Vagina (tissue), 2 donors: ENCODE measurements at regions not wholly inside any gene's neighbourhood (a gene's known extent, or its start where the extent isn't known, plus 50 kb on each side); places are given as distances from the start of the nearest gene placed in this dataset.
A peak's percentile ranks its signal among the peaks of the same experiment; 100 is the strongest.

Source experiments
- DNase-seq, 2 donors: peaks; one replicate each; pipeline ENCODE4 v3.0.0-alpha.2; 2017; ENCODE audit errors: extremely low spot score in 2 of 2
- H3K27ac ChIP-seq: fragments of 200-600 bp; sonication (generic); one replicate; pipeline ENCODE4 v1.5.1; 2019
- H3K27me3 ChIP-seq: fragments of 200-600 bp; sonication (generic); one replicate; pipeline ENCODE4 v1.5.1; 2019
- H3K36me3 ChIP-seq, 2 donors: fragments of 200-600 bp; sonication (generic); one replicate each; pipeline ENCODE4 v1.5.1; 2017 to 2019
- H3K4me1 ChIP-seq: fragments of 200-600 bp; sonication (generic); one replicate; pipeline ENCODE4 v1.5.1; 2019
- H3K4me3 ChIP-seq, 2 donors: fragments of 200-600 bp; sonication (generic); 1 replicate in 1 of 2; 2 replicates in 1 of 2; pipeline ENCODE4 v1.5.1; 2016 to 2019
- H3K9me3 ChIP-seq: fragments of 200-600 bp; sonication (generic); one replicate; pipeline ENCODE4 v1.5.1; 2019
- POLR2A ChIP-seq, 2 donors: fragments of 450-650 bp; IDR thresholded peaks; one replicate each; pipeline ENCODE4 v1.6.1; 2017; ENCODE audit warnings: antibody characterized with exemption in 2 of 2, mild to moderate bottlenecking in 2 of 2, moderate library complexity in 2 of 2
- POLR2AphosphoS5 ChIP-seq, 2 donors: sonication (generic); formaldehyde crosslinking; IDR thresholded peaks; one replicate each; pipeline ENCODE4 v1.9.0; 2017; ENCODE audit warnings: antibody characterized with exemption in 2 of 2, mild to moderate bottlenecking in 2 of 2, low read depth in 1 of 2; ENCODE audit not compliant: insufficient read depth in 1 of 2
- intact Hi-C: fragments of 100-400 bp; cut with DNase I; formaldehyde crosslinking; loops from one replicate; pipeline ENCODE4 v1.15.1; 2023
- TF ChIP-seq, protein P1 (sequence below), 3 experiments: fragments of 450-650 bp in 2 of 3; fragments of 200-600 bp in 1 of 3; sonication (generic) in 1 of 3; IDR thresholded peaks; one replicate each; pipeline ENCODE4 v1.5.1; 2017 to 2019; ENCODE audit warnings: antibody characterized with exemption in 3 of 3, mild to moderate bottlenecking in 2 of 3, moderate library complexity in 2 of 3

DNA sequence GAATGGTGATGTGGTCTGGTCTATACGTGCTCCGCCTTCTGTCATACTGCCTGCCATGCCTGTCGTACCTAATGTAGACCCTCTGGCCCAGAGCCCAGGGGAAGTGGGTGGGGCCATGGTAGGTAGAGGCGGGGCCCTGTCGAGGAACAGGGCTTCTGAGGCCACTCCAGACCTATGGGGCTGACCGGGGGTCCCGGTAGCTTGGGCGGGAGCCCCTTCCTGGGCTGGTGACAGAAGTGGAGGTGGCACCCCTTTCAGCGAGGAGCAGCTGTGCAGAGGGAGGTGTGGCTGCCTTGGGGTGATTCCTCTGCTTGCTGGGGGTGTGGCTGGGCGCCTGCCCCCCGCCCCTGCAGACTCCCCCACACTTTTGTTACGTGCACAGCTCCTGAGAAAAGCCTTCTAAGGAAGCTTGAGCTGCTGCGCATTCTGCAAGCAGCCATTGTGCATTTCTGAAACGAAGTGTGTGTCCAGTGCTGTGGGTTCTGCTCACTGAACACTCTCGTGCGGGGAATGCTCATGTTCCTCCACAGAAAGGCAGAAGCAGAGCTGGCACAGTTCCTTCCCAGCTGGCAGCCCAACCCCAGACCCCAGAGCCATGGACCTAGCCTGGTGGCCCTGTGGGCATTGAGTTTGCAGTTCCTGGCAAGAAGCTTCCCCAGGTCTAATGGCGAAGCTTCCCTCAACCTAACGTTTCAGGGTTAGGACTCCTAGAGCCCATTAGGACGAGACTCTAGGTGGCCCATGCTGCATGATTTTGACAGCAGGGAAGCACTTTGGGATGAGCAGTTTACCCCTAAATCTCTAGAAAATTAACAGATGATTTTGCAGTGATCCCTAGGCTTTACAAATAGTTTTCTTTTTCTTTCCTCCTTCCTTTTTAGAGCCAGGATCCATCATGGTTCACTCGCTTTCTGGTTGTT, 72.7 kb upstream of the HGFAC start:
- H3K27ac ChIP-seq: peak overlapping the region; percentile 3
- no peaks in the 10 kb centered on the region for H3K9me3 ChIP-seq
- peaks cover 43% of the 10 kb centered on the region for H3K4me1 ChIP-seq
- DNase-seq: peak in 1 of 2 donors; percentile 64
- H3K36me3 ChIP-seq: no peaks in the 10 kb centered on the region
- H3K4me3 ChIP-seq: peak overlapping the region in 1 of 2 donors; percentile 14
- intact Hi-C loops: no loop called here
- TF ChIP-seq POLR2AphosphoS5 (IDR thresholded peaks at IDR 0.05; ENCODE audit: insufficient read depth in 1 of 2, low read depth in 1 of 2) (no peak), POLR2A (IDR thresholded peaks at IDR 0.05) (no peak)
- TF ChIP-seq, protein P1, sequence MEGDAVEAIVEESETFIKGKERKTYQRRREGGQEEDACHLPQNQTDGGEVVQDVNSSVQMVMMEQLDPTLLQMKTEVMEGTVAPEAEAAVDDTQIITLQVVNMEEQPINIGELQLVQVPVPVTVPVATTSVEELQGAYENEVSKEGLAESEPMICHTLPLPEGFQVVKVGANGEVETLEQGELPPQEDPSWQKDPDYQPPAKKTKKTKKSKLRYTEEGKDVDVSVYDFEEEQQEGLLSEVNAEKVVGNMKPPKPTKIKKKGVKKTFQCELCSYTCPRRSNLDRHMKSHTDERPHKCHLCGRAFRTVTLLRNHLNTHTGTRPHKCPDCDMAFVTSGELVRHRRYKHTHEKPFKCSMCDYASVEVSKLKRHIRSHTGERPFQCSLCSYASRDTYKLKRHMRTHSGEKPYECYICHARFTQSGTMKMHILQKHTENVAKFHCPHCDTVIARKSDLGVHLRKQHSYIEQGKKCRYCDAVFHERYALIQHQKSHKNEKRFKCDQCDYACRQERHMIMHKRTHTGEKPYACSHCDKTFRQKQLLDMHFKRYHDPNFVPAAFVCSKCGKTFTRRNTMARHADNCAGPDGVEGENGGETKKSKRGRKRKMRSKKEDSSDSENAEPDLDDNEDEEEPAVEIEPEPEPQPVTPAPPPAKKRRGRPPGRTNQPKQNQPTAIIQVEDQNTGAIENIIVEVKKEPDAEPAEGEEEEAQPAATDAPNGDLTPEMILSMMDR (IDR thresholded peaks at IDR 0.05): no peak
- no peaks in the 10 kb centered on the region for H3K27me3 ChIP-seq

DNA sequence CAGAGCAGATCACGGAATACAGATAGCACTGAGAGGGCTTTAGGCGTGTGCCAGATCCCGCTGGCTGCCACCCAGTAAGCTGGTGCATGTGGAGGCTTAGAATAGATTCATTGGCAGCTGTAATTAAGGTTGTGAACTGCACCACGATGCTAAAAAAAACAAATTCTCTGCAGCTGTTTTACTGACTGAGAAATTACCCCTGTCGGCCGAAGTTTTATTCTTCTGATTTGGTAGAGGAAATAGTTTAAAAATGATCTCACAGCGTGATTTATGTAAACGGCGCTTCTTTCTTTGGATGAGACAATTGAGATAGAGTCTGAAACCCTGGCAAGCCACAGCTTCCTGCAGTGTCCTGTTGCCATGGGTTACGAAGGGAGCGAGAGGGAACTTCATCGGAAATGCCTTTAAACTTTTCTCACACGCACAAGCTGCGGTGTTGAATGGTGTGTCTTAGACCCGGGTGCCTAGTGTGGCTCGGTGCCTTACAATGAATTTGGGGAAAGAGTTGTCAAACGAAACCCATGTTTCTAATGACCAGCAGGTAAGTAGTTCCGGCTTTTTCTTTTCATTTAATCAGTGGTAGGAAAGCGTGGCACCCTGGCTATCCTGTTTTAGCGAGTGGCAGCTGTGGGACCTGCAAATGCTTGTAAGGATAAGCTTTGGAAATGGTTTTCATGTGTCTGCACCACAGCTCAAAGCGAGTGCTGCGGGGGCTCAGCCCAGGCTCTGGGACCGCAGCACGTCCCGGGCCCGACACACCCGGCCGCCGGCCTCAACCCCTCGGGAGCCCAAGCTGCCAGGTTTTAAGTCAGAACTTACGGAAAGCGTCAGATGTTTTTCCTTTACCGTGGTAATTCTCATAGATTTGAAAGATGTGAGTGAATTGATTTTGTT, 71.7 kb upstream of the HGFAC start:
- H3K36me3 ChIP-seq: no peaks in the 10 kb centered on the region
- DNase-seq: peak in 1 of 2 donors; percentile 85
- H3K4me3 ChIP-seq: peak overlapping the region in 1 of 2 donors; percentile 14
- no peaks in the 10 kb centered on the region for H3K27me3 ChIP-seq
- intact Hi-C loops: no loop called here
- TF ChIP-seq, protein P1 (IDR thresholded peaks at IDR 0.05): no peak
- TF ChIP-seq POLR2AphosphoS5 (IDR thresholded peaks at IDR 0.05; ENCODE audit: insufficient read depth in 1 of 2, low read depth in 1 of 2): no peak
- no peak for TF ChIP-seq POLR2A (IDR thresholded peaks at IDR 0.05)
- H3K9me3 ChIP-seq: no peaks in the 10 kb centered on the region
- H3K27ac ChIP-seq: peak overlapping the region; percentile 3
- H3K4me1 ChIP-seq: peaks cover 35% of the 10 kb centered on the region

DNA sequence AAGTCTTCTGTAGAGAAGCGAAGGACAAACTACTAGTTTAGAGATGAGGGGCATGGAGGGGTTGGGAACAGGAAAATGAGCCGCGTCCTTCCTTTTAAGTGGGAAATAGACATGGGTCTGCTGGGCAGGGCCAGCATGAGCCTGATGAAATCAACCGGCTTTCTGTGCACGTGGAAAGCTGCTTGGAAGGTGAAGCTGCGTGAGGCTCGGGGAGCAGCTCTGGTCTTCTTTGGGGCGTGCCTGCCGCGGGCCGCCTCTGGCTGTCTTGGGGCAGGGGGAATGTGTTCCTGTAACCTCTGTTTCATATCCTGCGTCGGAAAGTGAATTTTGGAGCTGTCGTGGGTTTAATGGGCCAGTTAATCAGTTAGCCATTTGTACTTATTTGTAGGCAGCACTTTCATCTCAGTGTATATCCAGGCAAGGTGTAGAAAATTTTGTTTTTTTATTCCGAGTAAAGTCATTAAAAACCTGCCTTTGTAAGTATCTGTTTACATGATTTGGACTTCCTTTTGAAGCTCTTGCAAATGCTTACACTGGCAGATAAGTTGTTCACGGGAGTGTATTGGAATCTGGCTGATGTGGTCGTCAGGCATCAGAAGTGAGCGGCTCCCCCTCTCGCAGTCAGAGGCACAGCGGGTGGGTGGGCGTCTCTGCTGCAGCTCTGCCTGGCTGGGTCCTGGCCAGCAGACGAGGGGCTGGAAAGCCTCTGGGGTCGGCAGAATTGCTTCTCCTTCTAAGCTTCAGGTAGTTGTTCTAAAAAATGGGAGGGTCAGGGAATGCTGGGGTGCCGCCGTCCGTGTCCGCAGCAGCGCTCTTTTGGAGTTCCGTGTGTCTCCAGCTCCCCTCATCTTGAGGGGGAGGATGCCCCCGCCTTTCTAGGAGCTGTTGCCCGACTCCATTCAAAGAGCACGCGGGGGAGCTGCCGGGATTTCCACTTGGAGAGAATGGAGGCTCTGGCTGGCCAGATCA, 70.5 kb upstream of the HGFAC start:
- DNase-seq: no peak
- Histone ChIP-seq H3K27me3 (no peaks in the 10 kb centered on the region), H3K4me3 (peak overlapping the region in 1 of 2 donors; percentile 22), H3K36me3 (no peaks in the 10 kb centered on the region), H3K9me3 (no peaks in the 10 kb centered on the region), H3K27ac (no peak overlapping the region), H3K4me1 (peaks cover 35% of the 10 kb centered on the region)
- TF ChIP-seq POLR2A (IDR thresholded peaks at IDR 0.05) (no peak), POLR2AphosphoS5 (IDR thresholded peaks at IDR 0.05; ENCODE audit: insufficient read depth in 1 of 2, low read depth in 1 of 2) (peak in 1 of 2 donors; percentile 2)
- intact Hi-C loops: no loop called here

DNA sequence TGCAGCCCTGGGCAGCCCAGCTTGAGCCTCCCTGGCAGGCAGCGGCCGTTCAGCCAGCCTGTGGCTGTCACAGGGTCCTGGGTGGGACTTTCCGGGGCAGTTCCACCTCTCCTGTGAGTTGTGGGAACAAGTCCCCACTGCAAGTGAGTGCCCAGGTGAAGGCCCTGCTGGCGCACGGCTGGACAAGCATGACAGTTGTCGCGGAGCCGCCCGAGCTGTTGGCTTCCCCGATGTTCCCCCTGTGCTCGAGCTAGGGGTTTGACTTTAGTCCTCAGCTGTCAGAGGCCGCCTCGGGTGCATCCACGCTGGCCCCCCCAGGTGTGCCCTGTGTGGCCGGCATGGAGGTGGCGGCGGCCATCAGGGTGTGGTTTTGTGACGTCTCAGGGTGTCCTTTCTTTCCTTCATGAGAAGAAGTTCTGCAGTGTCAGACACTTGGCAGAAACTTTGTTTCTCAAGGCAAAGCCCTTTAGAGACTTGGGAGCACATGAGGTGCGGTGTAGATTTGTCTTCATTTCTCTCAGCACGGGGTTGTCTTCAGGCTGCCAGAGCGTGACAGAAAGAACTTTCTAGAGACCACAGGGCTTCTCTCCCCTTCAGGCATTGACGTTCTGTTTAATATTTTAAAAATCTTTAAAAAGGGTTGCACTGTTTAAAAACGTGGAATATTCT, 69.4 kb upstream of the HGFAC start:
- Histone ChIP-seq H3K4me3 (no peak overlapping the region), H3K36me3 (no peaks in the 10 kb centered on the region), H3K27me3 (no peaks in the 10 kb centered on the region), H3K27ac (no peak overlapping the region), H3K4me1 (peaks cover 35% of the 10 kb centered on the region), H3K9me3 (no peaks in the 10 kb centered on the region)
- intact Hi-C loops: no loop called here
- TF ChIP-seq, protein P1 (IDR thresholded peaks at IDR 0.05): no peak
- TF ChIP-seq POLR2A (IDR thresholded peaks at IDR 0.05): no peak
- no peak for TF ChIP-seq POLR2AphosphoS5 (IDR thresholded peaks at IDR 0.05; ENCODE audit: insufficient read depth in 1 of 2, low read depth in 1 of 2)
- DNase-seq: no peak
